Heart left ventricle (tissue), 13 donors: ENCODE measurements at regions not wholly inside any gene's neighbourhood (a gene's known extent, or its start where the extent isn't known, plus 50 kb on each side); places are given as distances from the start of the nearest gene placed in this dataset.

Source experiments
- CTCF ChIP-seq, 12 donors: fragments of 200-600 bp; sonication (generic) in 4 of 12; IDR thresholded peaks; one replicate each; pipeline versions ENCODE4 v1.5.0 to v1.8.0; 2018 to 2022; ENCODE audit warnings: antibody characterized with exemption in 12 of 12, mild to moderate bottlenecking in 5 of 12
- POLR2A ChIP-seq, 2 donors: fragments of 450-650 bp; IDR thresholded peaks; one replicate each; pipeline ENCODE4 v1.6.1; 2017; ENCODE audit warnings: antibody characterized with exemption in 2 of 2, mild to moderate bottlenecking in 2 of 2, moderate library complexity in 2 of 2
- donor health status: ischemic (EF 13 %, LVEDD 7.1; RV severe dilation, severe dysfunction).
- donor health status: DM: no; HTN: yes; CAD: no.
- donor health status: DM: no; HTN: no; CAD: no.
- donor health status: ischemic (EF 25% LVEDD 6.9; RV normal size, moderate dysfunction).
- donor health status: ischemic (EF 25% LVEDD 5.7; RV mildly dilated, moderate dysfunction).
- donor health status: ischemic (EF 35%, LVEDD 5.7; RV mildly dilated, moderate dysfunction).
- donor health status: nonischemic (EF 11% LVEDD 7.7; RV severe dilation, severe dysfunction).
- donor health status: DM: yes; HTN: yes; CAD: no.
- donor health status: PGD.
- donor health status: ischemic (EF 29% LVEDD 5.4; RV normal size, mild dysfunction).
- donor health status: nonischemic (EF 23%, LVEDD 6.1; RV moderate dilation, normal function).

- no peak for TF ChIP-seq CTCF (IDR thresholded peaks at IDR 0.05)
- TF ChIP-seq POLR2A (IDR thresholded peaks at IDR 0.05), result no peak
Observed at GRCh38 chr3:193848547-193848946, 255.5 kb downstream of the OPA1 start.
